ENCODE measurements at regions not wholly inside any gene's neighbourhood (a gene's known extent, or its start where the extent isn't known, plus 50 kb on each side); places are given as distances from the start of the nearest gene placed in this dataset.
"Not testable (repeated sequence)": the region's sequence is repeated elsewhere in the genome, so short reads cannot be mapped to it uniquely, and the experiment has no call there.

GRCh38 chr10:46645110-46645509 is 66.2 kb downstream of the SYT15 start:
- TF ChIP-seq CTCF (conservative IDR thresholded peaks at IDR 0.05); EZH2 (IDR thresholded peaks at IDR 0.05; ENCODE audit: low read depth): not testable (repeated sequence)
